Stimulated activated CD8-positive, alpha-beta memory T cell treated with anti-CD3 and anti-CD28 coated beads, Interleukin-7, amount 100 ng/mL, for 48 hours (primary cell): ENCODE measurements at regions not wholly inside any gene's neighbourhood (a gene's known extent, or its start where the extent isn't known, plus 50 kb on each side); places are given as distances from the start of the nearest gene placed in this dataset.

Experiments used
- DNase-seq, 2 donors: peaks; one replicate each; pipeline ENCODE4 v3.0.0-alpha.2; 2020; ENCODE audit warnings: low read depth in 1 of 2; ENCODE audit errors: extremely low read depth in 1 of 2

DNA sequence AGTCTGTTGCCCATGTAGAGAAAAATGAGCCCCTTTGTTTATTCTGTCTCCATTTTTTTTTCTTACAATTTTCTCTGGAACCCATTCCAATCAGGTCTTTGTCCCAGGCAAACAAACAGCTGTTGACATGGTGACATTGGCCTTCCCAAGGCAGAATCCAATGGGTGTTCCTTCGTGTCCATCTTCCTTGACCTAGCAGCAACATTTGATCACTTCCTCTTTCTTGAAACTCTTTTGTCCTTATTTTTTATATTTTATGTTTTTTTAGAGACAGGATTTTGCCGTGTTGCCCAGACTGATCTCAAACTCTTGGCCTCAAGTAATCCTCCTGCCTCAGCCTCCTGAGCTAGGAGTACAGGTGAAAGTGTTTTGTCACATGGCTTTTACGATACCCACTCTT, 65.4 kb upstream of the CACNA1E start:
- DNase-seq, result no peak

- peak in 1 of 2 donors; percentile 23 for DNase-seq
Observed at GRCh38 chr1:181423301-181423918, 59.9 kb upstream of the CACNA1E start.

DNA sequence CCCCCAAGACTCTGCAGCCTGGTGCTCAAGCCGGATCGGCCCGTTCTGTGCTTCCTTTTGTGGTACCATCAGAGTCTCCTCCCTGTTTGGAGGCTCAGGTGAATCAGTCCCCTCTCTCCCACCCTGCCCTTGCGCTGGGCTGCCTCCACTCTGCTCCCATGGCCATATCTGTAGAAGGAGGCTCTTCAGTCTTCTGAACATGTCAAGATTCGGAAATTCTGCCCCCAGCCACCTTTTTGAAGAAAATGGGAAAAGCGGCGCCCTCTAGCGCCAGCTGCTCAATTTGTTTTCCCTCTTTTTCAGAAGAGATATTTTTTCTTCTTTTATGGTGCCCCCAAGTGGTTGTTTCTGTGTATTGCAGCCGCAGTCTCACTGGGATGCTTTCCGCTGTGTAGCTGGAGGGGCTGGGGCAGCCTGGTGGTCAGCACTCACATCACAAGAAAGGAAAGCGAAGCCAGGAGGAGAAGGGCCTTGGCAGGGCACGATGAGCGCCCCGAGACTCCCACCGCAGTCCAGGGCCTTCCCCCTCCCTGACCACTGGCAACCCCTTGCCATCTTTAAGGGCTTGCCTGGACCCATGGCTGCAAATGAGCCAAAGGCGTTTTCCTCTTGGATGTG, 58.4 kb upstream of the CACNA1E start:
- DNase-seq, result peak; percentile 30 to 61

- no peak for DNase-seq
Observed at GRCh38 chr1:181425566-181425965, 57.8 kb upstream of the CACNA1E start.

GRCh38 chr1:181429462-181429861, 53.9 kb upstream of the CACNA1E start:
- no peak for DNase-seq

GRCh38 chr1:181430015-181430885, 53.1 kb upstream of the CACNA1E start:
- DNase-seq, result no peak
